ENCODE measurements at regions not wholly inside any gene's neighbourhood (a gene's known extent, or its start where the extent isn't known, plus 50 kb on each side); places are given as distances from the start of the nearest gene placed in this dataset.

DNA sequence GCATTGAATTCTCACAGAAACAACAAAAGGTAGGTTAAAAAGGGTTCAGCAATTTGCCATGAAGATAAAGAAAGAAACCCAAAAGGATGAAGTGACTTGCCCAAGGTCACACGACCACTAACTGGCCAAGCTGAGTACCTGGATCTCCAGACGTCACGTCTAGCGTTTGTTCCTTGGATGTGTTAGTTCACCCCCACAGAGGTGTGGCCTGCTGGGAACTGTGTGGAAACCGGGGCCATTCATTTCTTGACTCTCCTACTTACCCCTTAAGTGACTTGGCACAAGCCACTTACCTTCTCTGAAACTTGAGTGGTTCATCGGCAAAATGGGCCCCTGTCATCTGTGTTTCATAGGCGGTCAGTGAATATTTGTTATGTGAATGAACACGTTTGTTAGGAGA, 244.3 kb upstream of the SLCO3A1 start:
- H3K36me3 ChIP-seq (ENCODE audit: control insufficient read depth, insufficient read depth, low read length): no peaks in the 10 kb centered on the region
- no peaks in the 10 kb centered on the region for H4K20me1 ChIP-seq (replicated peaks; ENCODE audit: control insufficient read depth, insufficient read depth, low read length)
- H3K27ac ChIP-seq (ENCODE audit: extremely low read depth, low read depth, low read length): no peak overlapping the region
- WGBS (ENCODE audit: insufficient coverage, low coverage, missing lambda C conversion rate): 0% methylated on average over 8 of the region's 8 CpGs
- intact Hi-C loops (cut with micrococcal nuclease): loop anchor here (10.0 kb wide), 1 partner anchor 304 kb away; no protein-coding TSS in a partner anchor
- no peaks in the 10 kb centered on the region for H3K9me3 ChIP-seq (replicated peaks; ENCODE audit: control insufficient read depth, insufficient read depth, low read depth, low read length)
- no peak overlapping the region for H3K9ac ChIP-seq (ENCODE audit: insufficient read depth in 1 of 2, low read depth in 2 of 2, low read length in 2 of 2)
- CTCF ChIA-PET (ENCODE audit: low intra/inter-chr PET ratio): no interaction called here
- H3K4me3 ChIP-seq: no peak overlapping the region
- H3K4me1 ChIP-seq (replicated peaks in 1 of 2; ENCODE audit: control insufficient read depth in 2 of 2, insufficient read depth in 2 of 2, low read length in 2 of 2): no peaks in the 10 kb centered on the region; a peak in 1 of 5 replicates
- H3K79me2 ChIP-seq (ENCODE audit: control insufficient read depth, insufficient read depth, low read length): no peaks in the 10 kb centered on the region
- H3K9me1 ChIP-seq (ENCODE audit: control insufficient read depth, insufficient read depth, low read length): no peaks in the 10 kb centered on the region
- 0 out of 5 replicates have a peak, but pooled peaks cover 0 to 3% of the 10 kb centered on the region in 2 experiments for H3K27me3 ChIP-seq (ENCODE audit: control insufficient read depth in 2 of 2, insufficient read depth in 2 of 2, low read length in 2 of 2)
- in situ Hi-C loops (cut with MboI): no loop called here
- no peak overlapping the region for H3K4me2 ChIP-seq (ENCODE audit: insufficient read depth, low read length)
- POLR2A ChIA-PET: interaction anchor here (0.6 to 0.7 kb wide), 2 partner anchors 648 to 1438 kb away, joined by 3 read pairs; no protein-coding TSS in a partner anchor
- no peak for ATAC-seq
- H2AFZ ChIP-seq (ENCODE audit: low read depth, low read length): no peak overlapping the region
- DNase-seq (ENCODE audit: extremely low read depth in 1 of 4, low spot score in 3 of 4): no peak
- no peak for FAIRE-seq
- BruUV-seq (replicated peaks): no TSS peak
- TF ChIP-seq ZNF586 (CRISPR knock-in tag; conservative IDR thresholded peaks at IDR 0.05) (no peak), TBP (optimal IDR thresholded peaks at IDR 0.05; ENCODE audit: low read depth, low read length) (no peak), FOXJ2 (tag; IDR thresholded peaks at IDR 0.05) (no peak), PRMT5 (CRISPR knock-in tag; IDR thresholded peaks at IDR 0.05) (no peak), ZFP30 (CRISPR knock-in tag; IDR thresholded peaks at IDR 0.05; ENCODE audit: borderline replicate concordance) (no peak), HMG20A (CRISPR knock-in tag; conservative IDR thresholded peaks at IDR 0.05) (no peak), ZNF766 (CRISPR knock-in tag; conservative IDR thresholded peaks at IDR 0.05) (no peak), SMARCE1 (IDR thresholded peaks at IDR 0.05) (no peak), STAT5A (IDR thresholded peaks at IDR 0.05; ENCODE audit: borderline replicate concordance, low read length) (no peak)
- TF ChIP-seq, protein P1, sequence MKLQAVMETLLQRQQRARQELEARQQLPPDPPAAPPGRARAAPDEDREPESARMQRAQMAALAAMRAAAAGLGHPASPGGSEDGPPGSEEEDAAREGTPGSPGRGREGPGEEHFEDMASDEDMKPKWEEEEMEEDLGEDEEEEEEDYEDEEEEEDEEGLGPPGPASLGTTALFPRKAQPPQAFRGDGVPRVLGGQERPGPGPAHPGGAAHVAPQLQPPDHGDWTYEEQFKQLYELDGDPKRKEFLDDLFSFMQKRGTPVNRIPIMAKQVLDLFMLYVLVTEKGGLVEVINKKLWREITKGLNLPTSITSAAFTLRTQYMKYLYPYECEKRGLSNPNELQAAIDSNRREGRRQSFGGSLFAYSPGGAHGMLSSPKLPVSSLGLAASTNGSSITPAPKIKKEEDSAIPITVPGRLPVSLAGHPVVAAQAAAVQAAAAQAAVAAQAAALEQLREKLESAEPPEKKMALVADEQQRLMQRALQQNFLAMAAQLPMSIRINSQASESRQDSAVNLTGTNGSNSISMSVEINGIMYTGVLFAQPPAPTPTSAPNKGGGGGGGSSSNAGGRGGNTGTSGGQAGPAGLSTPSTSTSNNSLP (IDR thresholded peaks at IDR 0.05; ENCODE audit: borderline replicate concordance, low read depth, low read length): no peak
- TF ChIP-seq, protein P2, sequence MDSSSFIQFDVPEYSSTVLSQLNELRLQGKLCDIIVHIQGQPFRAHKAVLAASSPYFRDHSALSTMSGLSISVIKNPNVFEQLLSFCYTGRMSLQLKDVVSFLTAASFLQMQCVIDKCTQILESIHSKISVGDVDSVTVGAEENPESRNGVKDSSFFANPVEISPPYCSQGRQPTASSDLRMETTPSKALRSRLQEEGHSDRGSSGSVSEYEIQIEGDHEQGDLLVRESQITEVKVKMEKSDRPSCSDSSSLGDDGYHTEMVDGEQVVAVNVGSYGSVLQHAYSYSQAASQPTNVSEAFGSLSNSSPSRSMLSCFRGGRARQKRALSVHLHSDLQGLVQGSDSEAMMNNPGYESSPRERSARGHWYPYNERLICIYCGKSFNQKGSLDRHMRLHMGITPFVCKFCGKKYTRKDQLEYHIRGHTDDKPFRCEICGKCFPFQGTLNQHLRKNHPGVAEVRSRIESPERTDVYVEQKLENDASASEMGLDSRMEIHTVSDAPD (CRISPR knock-in tag; IDR thresholded peaks at IDR 0.05): no peak
- TF ChIP-seq, protein P3, sequence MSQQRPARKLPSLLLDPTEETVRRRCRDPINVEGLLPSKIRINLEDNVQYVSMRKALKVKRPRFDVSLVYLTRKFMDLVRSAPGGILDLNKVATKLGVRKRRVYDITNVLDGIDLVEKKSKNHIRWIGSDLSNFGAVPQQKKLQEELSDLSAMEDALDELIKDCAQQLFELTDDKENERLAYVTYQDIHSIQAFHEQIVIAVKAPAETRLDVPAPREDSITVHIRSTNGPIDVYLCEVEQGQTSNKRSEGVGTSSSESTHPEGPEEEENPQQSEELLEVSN (IDR thresholded peaks at IDR 0.05; ENCODE audit: borderline replicate concordance in 1 of 2, extremely low read depth in 1 of 2, insufficient read depth in 1 of 2, insufficient read length in 1 of 2, low read depth in 1 of 2, low read length in 1 of 2, poor library complexity in 1 of 2, severe bottlenecking in 1 of 2): no peak
- TF ChIP-seq, protein P4, sequence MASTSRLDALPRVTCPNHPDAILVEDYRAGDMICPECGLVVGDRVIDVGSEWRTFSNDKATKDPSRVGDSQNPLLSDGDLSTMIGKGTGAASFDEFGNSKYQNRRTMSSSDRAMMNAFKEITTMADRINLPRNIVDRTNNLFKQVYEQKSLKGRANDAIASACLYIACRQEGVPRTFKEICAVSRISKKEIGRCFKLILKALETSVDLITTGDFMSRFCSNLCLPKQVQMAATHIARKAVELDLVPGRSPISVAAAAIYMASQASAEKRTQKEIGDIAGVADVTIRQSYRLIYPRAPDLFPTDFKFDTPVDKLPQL (IDR thresholded peaks at IDR 0.05; ENCODE audit: extremely low read depth, insufficient read length): no peak
